ENCODE measurements at regions not wholly inside any gene's neighbourhood (a gene's known extent, or its start where the extent isn't known, plus 50 kb on each side); places are given as distances from the start of the nearest gene placed in this dataset.

- TF ChIP-seq, protein P1, sequence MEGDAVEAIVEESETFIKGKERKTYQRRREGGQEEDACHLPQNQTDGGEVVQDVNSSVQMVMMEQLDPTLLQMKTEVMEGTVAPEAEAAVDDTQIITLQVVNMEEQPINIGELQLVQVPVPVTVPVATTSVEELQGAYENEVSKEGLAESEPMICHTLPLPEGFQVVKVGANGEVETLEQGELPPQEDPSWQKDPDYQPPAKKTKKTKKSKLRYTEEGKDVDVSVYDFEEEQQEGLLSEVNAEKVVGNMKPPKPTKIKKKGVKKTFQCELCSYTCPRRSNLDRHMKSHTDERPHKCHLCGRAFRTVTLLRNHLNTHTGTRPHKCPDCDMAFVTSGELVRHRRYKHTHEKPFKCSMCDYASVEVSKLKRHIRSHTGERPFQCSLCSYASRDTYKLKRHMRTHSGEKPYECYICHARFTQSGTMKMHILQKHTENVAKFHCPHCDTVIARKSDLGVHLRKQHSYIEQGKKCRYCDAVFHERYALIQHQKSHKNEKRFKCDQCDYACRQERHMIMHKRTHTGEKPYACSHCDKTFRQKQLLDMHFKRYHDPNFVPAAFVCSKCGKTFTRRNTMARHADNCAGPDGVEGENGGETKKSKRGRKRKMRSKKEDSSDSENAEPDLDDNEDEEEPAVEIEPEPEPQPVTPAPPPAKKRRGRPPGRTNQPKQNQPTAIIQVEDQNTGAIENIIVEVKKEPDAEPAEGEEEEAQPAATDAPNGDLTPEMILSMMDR (IDR thresholded peaks at IDR 0.05), result no peak
- Mint-ChIP-seq H3K4me3 (ENCODE audit: unreplicated experiment) (no peak overlapping the region), H3K27me3 (ENCODE audit: unreplicated experiment) (no peaks in the 10 kb centered on the region), H3K9me3 (ENCODE audit: unreplicated experiment) (peaks cover 3% of the 10 kb centered on the region), H3K36me3 (ENCODE audit: unreplicated experiment) (no peaks in the 10 kb centered on the region), H3K4me1 (ENCODE audit: unreplicated experiment) (peaks cover 19% of the 10 kb centered on the region), H3K27ac (ENCODE audit: unreplicated experiment) (no peak overlapping the region)
- DNase-seq (ENCODE audit: extremely low spot score, unreplicated experiment), result no peak
Observed at GRCh38 chr11:38818720-38819119, 2220.7 kb upstream of the RAG2 start.

DNA sequence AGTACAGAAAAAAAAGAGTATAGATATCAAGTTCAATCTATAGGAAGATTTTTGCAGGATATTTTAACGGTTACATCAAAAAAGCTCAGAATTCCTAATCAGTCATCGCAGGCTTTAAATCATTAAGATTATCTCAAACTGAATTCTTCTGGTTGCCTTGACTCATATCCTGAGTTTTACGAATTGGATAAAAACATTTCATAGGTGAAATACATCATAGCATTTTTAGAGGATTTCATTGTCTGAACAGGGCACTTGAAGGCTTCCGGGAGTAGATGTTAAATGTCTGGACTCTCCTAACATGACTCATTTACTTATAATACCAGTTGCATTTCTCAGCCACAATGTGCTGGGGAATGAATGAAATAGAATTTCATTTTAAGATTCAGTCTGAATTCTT, 2216.6 kb upstream of the RAG2 start:
- Mint-ChIP-seq H3K36me3 (ENCODE audit: unreplicated experiment) (peaks cover 2% of the 10 kb centered on the region), H3K27ac (ENCODE audit: unreplicated experiment) (no peak overlapping the region), H3K9me3 (ENCODE audit: unreplicated experiment) (peaks cover 12% of the 10 kb centered on the region), H3K4me3 (ENCODE audit: unreplicated experiment) (no peak overlapping the region), H3K4me1 (ENCODE audit: unreplicated experiment) (peaks cover 19% of the 10 kb centered on the region), H3K27me3 (ENCODE audit: unreplicated experiment) (no peaks in the 10 kb centered on the region)
- TF ChIP-seq, protein P1 (IDR thresholded peaks at IDR 0.05), result no peak
- no peak for DNase-seq (ENCODE audit: extremely low spot score, unreplicated experiment)

DNA sequence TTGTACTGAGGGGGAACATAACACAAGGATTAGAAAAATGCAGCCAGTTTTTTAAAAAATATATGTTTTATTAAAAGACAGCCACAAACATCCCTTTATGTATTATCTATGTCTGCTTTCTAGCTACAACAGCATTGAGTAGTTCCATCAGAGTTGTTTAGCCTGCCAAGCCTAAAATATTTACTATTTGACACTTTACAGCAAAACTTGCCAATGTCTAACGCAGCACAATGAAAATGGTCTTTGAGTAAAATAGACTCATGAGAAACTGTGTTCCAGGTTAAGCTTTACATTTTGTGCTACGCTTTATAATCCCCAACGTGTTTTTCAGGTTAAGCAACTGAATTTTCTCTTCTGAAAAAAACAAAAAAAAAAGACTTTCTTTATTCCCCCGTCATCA, 2211.5 kb upstream of the RAG2 start:
- Mint-ChIP-seq H3K9me3 (ENCODE audit: unreplicated experiment) (peaks cover 16% of the 10 kb centered on the region), H3K27ac (ENCODE audit: unreplicated experiment) (no peak overlapping the region), H3K36me3 (ENCODE audit: unreplicated experiment) (peaks cover 2% of the 10 kb centered on the region), H3K4me1 (ENCODE audit: unreplicated experiment) (no peaks in the 10 kb centered on the region), H3K4me3 (ENCODE audit: unreplicated experiment) (no peak overlapping the region), H3K27me3 (ENCODE audit: unreplicated experiment) (no peaks in the 10 kb centered on the region)
- no peak for DNase-seq (ENCODE audit: extremely low spot score, unreplicated experiment)
- TF ChIP-seq, protein P1 (IDR thresholded peaks at IDR 0.05), result no peak

GRCh38 chr11:38796281-38796680, 2198.2 kb upstream of the RAG2 start:
- no peak overlapping the region for H3K4me3 Mint-ChIP-seq (ENCODE audit: unreplicated experiment)
- H3K27me3 Mint-ChIP-seq (ENCODE audit: unreplicated experiment), result no peaks in the 10 kb centered on the region
- DNase-seq (ENCODE audit: extremely low spot score, unreplicated experiment), result no peak
- no peak overlapping the region for H3K27ac Mint-ChIP-seq (ENCODE audit: unreplicated experiment)
- H3K36me3 Mint-ChIP-seq (ENCODE audit: unreplicated experiment), result no peaks in the 10 kb centered on the region
- TF ChIP-seq, protein P1 (IDR thresholded peaks at IDR 0.05), result no peak
- H3K9me3 Mint-ChIP-seq (ENCODE audit: unreplicated experiment), result peaks cover 12% of the 10 kb centered on the region
- H3K4me1 Mint-ChIP-seq (ENCODE audit: unreplicated experiment), result peaks cover 16% of the 10 kb centered on the region

DNA sequence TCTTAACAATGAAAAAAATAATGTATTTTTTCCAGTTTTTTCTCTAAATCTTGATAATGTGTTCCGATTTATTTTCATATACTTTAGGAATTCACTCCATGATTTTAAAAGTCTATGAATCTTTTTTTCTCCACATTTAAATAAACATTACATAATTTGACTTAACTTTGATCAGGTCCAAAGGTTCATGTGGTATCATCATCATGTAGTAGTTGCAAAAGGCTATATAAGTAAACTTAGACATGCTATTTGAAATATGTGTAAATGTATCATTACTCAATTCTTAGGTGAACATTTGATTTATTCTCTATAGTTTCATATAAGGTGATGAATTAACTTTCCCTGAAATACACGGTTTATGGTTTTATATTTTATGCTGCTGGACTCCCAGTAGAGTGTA, 2197.0 kb upstream of the RAG2 start:
- Mint-ChIP-seq H3K4me1 (ENCODE audit: unreplicated experiment) (peaks cover 18% of the 10 kb centered on the region), H3K27ac (ENCODE audit: unreplicated experiment) (no peak overlapping the region), H3K27me3 (ENCODE audit: unreplicated experiment) (no peaks in the 10 kb centered on the region), H3K4me3 (ENCODE audit: unreplicated experiment) (no peak overlapping the region), H3K9me3 (ENCODE audit: unreplicated experiment) (peaks cover 12% of the 10 kb centered on the region), H3K36me3 (ENCODE audit: unreplicated experiment) (no peaks in the 10 kb centered on the region)
- no peak for DNase-seq (ENCODE audit: extremely low spot score, unreplicated experiment)
- TF ChIP-seq, protein P1 (IDR thresholded peaks at IDR 0.05), result no peak

Data from osteocyte (in vitro differentiated cells).